GM18505 (cell line): ENCODE measurements at regions not wholly inside any gene's neighbourhood (a gene's known extent, or its start where the extent isn't known, plus 50 kb on each side); places are given as distances from the start of the nearest gene placed in this dataset.

Experiments
- ATAC-seq: cut with Tn5 transposase; IDR thresholded peaks from one replicate; pipeline ENCODE4 v1.9.1; 2021; ENCODE audit not compliant: unreplicated experiment
- POLR2A ChIP-seq: IDR thresholded peaks from 4 replicates; pipeline ENCODE4 v1.6.1; 2011; ENCODE audit warnings: borderline replicate concordance; ENCODE audit not compliant: insufficient read depth, insufficient read length; ENCODE audit errors: extremely low read depth

GRCh38 chr5:73346878-73347408 lies 101.6 kb downstream of the FOXD1 start:
- TF ChIP-seq POLR2A = no peak
- no peak for ATAC-seq

- no peak for ATAC-seq
These were observed 103.7 kb downstream of the FOXD1 start for GRCh38 chr5:73344835-73345234.

GRCh38 chr5:73339711-73340110 lies 108.9 kb downstream of the FOXD1 start:
- ATAC-seq = no peak
- no peak for TF ChIP-seq POLR2A

More at GRCh38 chr5:73344835-73345234, 103.7 kb downstream of the FOXD1 start:
- no peak for TF ChIP-seq POLR2A

GRCh38 chr5:73339051-73339575 lies 109.5 kb downstream of the FOXD1 start:
- no peak for ATAC-seq
- no peak for TF ChIP-seq POLR2A

- ATAC-seq = no peak
- no peak for TF ChIP-seq POLR2A
These were observed 110.1 kb downstream of the FOXD1 start for GRCh38 chr5:73338256-73339050.

GRCh38 chr5:73337586-73338255 lies 110.9 kb downstream of the FOXD1 start:
- no peak for TF ChIP-seq POLR2A
- ATAC-seq = no peak

- no peak for TF ChIP-seq POLR2A
- ATAC-seq = no peak
These were observed 112.2 kb downstream of the FOXD1 start for GRCh38 chr5:73336366-73336765.

GRCh38 chr5:73333944-73334703 lies 114.5 kb downstream of the FOXD1 start:
- TF ChIP-seq POLR2A = no peak
- no peak for ATAC-seq

GRCh38 chr5:73330613-73331012 lies 118.0 kb downstream of the FOXD1 start:
- no peak for ATAC-seq
- no peak for TF ChIP-seq POLR2A

- ATAC-seq = no peak
- no peak for TF ChIP-seq POLR2A
These were observed 119.9 kb downstream of the FOXD1 start for GRCh38 chr5:73328640-73329039.

- TF ChIP-seq POLR2A = no peak
These were observed 120.6 kb downstream of the FOXD1 start for GRCh38 chr5:73327908-73328455.

GRCh38 chr5:73325546-73325945 lies 123.0 kb downstream of the FOXD1 start:
- ATAC-seq = no peak
- no peak for TF ChIP-seq POLR2A

More at GRCh38 chr5:73327908-73328455, 120.6 kb downstream of the FOXD1 start:
- ATAC-seq = no peak

GRCh38 chr5:73323466-73323865 lies 125.1 kb downstream of the FOXD1 start:
- no peak for ATAC-seq
- TF ChIP-seq POLR2A = no peak
